ENCODE measurements at regions not wholly inside any gene's neighbourhood (a gene's known extent, or its start where the extent isn't known, plus 50 kb on each side); places are given as distances from the start of the nearest gene placed in this dataset.

- DNase-seq (ENCODE audit: insufficient read length, low spot score) (no peak), FAIRE-seq (no peak)
- TF ChIP-seq, protein P1, sequence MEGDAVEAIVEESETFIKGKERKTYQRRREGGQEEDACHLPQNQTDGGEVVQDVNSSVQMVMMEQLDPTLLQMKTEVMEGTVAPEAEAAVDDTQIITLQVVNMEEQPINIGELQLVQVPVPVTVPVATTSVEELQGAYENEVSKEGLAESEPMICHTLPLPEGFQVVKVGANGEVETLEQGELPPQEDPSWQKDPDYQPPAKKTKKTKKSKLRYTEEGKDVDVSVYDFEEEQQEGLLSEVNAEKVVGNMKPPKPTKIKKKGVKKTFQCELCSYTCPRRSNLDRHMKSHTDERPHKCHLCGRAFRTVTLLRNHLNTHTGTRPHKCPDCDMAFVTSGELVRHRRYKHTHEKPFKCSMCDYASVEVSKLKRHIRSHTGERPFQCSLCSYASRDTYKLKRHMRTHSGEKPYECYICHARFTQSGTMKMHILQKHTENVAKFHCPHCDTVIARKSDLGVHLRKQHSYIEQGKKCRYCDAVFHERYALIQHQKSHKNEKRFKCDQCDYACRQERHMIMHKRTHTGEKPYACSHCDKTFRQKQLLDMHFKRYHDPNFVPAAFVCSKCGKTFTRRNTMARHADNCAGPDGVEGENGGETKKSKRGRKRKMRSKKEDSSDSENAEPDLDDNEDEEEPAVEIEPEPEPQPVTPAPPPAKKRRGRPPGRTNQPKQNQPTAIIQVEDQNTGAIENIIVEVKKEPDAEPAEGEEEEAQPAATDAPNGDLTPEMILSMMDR (IDR thresholded peaks at IDR 0.05; ENCODE audit: insufficient read depth, missing control alignments) = no peak
These were observed 129.6 kb downstream of the IZUMO3 start for GRCh38 chr9:24416136-24416535.

DNA sequence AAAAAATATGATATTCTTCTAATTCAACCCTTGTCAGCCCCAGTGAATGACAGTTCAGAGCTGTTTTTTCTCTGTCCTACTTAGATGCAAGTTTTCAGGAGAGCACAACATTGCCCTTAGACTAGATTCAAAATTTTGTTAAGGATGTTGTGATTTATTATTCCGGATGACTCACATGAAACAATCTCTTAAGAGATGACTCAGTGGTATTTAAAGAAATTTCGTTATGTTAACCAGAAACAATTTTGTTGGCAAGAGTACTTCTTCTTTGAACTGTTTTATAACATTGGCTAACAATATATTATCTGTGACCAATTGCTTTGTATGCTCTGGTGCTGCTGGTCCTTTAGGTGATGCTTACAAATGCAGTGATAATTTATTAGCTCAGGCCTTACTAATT is 132.0 kb downstream of the IZUMO3 start:
- TF ChIP-seq, protein P1 (IDR thresholded peaks at IDR 0.05; ENCODE audit: insufficient read depth, missing control alignments) = no peak
- FAIRE-seq (no peak), DNase-seq (ENCODE audit: insufficient read length, low spot score) (no peak)

DNA sequence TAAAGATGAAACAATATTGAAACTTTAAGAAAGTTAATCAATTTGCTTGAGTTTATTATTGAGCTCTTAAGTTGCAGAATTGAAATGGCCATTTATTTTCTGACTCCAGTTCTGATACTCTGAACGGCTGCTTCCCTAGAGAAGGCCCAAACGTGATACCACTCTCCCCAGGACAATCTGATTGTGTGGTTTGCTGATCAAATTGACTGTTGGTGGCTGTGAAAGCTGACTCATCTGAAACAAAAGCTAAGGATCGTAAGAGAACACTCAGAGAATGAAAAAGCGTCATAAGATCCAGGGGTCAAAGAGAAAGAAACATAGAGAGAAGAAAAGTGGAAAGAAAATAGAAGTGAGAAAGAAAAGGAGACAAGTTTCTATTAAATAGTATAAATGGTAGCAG is 147.2 kb downstream of the IZUMO3 start:
- TF ChIP-seq, protein P1 (IDR thresholded peaks at IDR 0.05; ENCODE audit: insufficient read depth, missing control alignments) = no peak
- FAIRE-seq (no peak), DNase-seq (ENCODE audit: insufficient read length, low spot score) (no peak)

DNA sequence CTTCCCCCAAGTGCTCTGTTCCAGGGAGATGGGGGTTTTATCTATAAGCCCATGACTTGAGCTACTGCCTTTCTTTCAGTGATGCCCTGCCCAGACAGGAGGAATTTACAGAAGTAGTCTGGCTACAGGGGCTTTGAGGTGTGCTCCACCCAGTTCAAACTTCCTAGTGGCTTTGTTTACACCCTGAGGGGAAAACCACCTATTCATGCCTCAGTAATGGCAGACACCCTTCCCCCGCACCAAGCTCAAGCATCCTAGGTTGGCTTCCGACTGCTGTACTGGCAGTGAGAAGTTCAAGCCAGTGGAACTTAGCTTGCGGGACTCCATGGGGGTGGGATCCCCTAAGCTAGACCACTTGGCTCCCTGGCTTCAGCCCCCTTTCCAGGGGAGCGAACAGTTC is 154.6 kb downstream of the IZUMO3 start:
- FAIRE-seq = no peak
- no peak for DNase-seq (ENCODE audit: insufficient read length, low spot score)
- TF ChIP-seq, protein P1 (IDR thresholded peaks at IDR 0.05; ENCODE audit: insufficient read depth, missing control alignments) = no peak

DNA sequence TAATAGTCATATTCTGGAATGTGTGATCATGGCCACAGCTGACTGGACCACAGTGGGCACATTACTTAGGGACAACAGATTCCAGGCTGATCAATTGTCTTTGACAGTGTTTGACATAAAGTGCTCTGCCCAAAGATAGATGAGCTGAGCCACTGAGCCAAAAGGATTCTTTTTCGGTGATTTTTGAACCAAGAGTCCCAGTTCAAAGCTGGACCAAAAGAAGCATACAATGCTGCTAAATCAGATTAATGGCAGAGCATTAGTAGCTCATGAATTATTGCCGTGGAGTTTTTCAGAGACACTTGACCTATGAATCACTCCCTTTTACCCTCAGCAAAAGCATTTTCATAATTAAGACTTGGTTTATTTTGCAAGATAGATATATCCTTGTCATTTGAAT is 160.6 kb downstream of the IZUMO3 start:
- DNase-seq (ENCODE audit: insufficient read length, low spot score) (no peak), FAIRE-seq (no peak)
- TF ChIP-seq, protein P1 (IDR thresholded peaks at IDR 0.05; ENCODE audit: insufficient read depth, missing control alignments) = no peak

- FAIRE-seq (no peak), DNase-seq (ENCODE audit: insufficient read length, low spot score) (no peak)
- TF ChIP-seq, protein P1 (IDR thresholded peaks at IDR 0.05; ENCODE audit: insufficient read depth, missing control alignments) = no peak
These were observed 163.1 kb downstream of the IZUMO3 start for GRCh38 chr9:24382566-24382965.

DNA sequence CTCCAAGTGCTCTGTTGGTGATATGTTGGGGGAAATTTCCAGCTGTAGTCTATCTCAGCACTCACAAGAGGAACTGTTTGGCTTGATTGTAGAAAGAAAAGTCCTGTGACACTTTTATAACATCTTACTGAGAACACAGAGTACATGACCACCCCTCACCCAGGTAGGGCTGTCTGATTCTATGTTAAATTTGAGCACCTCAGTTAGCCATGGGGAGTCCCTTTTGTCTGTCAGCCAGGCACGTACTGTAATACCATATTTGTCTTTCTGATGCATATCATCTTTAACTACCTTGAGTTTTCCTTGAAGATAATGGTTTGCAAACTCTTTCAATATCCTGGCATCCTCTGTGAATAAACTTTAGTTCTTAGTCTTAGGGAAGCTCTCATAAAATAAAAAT is 164.5 kb downstream of the IZUMO3 start:
- DNase-seq (ENCODE audit: insufficient read length, low spot score) (no peak), FAIRE-seq (no peak)

More for the DNA sequence above, 164.5 kb downstream of the IZUMO3 start:
- TF ChIP-seq, protein P1 (IDR thresholded peaks at IDR 0.05; ENCODE audit: insufficient read depth, missing control alignments) = no peak
